GM13976 (cell line): ENCODE measurements at regions not wholly inside any gene's neighbourhood (a gene's known extent, or its start where the extent isn't known, plus 50 kb on each side); places are given as distances from the start of the nearest gene placed in this dataset.
"Not testable (repeated sequence)": the region's sequence is repeated elsewhere in the genome, so short reads cannot be mapped to it uniquely, and the experiment has no call there.

ENCODE experiments used
- DNase-seq: peaks from one replicate; pipeline ENCODE4 v3.0.0; 2012; ENCODE audit warnings: low spot score
- in situ Hi-C: fragments of 300-500 bp; cut with MboI; formaldehyde crosslinking; loops from one replicate; pipeline ENCODE4 v1.12.0; 2022; ENCODE audit warnings: low sequenced_read_pairs, mixed read lengths, inconsistent platforms; ENCODE audit not compliant: unreplicated experiment
- TF ChIP-seq, protein P1 (sequence below): IDR thresholded peaks from 2 replicates; pipeline ENCODE4 v1.5.1; 2012; ENCODE audit warnings: borderline replicate concordance, mild to moderate bottlenecking; ENCODE audit not compliant: insufficient read depth; ENCODE audit errors: extremely low read depth, missing control alignments, control extremely low read depth

DNA sequence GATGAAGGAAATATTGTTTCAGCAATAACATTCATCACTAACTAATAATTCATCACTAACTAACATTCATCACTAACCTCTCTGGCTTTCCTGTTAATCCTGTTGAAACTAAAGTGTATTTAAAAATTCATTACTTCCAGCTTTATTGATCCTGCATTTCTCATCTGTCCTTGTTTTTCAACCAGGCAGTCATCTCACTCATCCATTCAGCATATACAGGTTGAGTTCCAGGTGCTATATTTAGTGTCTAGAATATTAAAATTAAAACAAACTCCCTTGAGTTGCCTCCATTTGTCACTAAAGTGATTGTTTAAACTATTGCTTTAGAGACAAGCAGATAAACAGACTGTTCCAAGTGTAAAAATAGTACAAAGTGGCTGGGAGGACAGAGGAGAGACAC is 58.1 kb downstream of the ATXN7L3B start:
- TF ChIP-seq, protein P1, sequence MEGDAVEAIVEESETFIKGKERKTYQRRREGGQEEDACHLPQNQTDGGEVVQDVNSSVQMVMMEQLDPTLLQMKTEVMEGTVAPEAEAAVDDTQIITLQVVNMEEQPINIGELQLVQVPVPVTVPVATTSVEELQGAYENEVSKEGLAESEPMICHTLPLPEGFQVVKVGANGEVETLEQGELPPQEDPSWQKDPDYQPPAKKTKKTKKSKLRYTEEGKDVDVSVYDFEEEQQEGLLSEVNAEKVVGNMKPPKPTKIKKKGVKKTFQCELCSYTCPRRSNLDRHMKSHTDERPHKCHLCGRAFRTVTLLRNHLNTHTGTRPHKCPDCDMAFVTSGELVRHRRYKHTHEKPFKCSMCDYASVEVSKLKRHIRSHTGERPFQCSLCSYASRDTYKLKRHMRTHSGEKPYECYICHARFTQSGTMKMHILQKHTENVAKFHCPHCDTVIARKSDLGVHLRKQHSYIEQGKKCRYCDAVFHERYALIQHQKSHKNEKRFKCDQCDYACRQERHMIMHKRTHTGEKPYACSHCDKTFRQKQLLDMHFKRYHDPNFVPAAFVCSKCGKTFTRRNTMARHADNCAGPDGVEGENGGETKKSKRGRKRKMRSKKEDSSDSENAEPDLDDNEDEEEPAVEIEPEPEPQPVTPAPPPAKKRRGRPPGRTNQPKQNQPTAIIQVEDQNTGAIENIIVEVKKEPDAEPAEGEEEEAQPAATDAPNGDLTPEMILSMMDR = no peak
- in situ Hi-C loops = no loop called here
- DNase-seq = no peak

DNA sequence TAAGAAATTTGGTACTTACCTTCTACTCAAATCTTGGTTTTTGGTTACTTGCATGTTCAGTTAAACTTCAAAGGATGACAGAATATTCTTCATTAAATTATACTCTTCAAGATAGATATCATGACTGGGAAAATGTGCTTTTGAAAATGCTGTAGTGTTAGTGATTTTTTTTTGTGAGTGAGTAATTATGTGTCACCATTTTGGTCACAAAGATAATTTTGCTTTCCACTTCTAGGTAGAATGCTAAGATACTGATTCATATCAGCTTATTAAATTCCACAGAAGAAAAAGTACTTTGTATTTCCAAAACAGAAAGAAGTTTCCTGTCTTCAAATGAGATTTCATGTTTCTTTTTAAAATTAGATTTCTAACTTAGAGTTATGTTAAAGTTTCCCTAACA is 61.2 kb downstream of the ATXN7L3B start:
- TF ChIP-seq, protein P1 = no peak
- in situ Hi-C loops = no loop called here
- no peak for DNase-seq

DNA sequence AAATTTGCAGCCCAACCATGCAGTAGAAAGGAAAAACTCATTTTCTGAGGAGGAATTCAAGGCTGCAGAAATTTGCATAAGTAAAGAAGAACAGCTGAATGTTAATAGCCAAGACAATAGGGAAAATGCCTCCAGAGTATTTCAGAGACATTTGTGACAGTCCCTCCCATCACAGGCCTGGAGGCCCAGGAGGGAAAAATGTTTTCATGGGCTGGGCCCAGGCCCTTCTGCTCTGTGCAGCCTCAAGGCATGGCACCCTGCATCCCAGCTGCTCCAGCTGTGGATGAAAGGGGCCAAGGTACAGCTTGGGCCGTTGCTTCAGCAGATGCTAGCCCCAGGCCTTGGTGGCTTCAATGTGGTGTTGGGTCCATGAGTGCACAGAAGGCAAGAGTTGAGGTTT is 62.3 kb downstream of the ATXN7L3B start:
- TF ChIP-seq, protein P1 = no peak
- in situ Hi-C loops = no loop called here
- DNase-seq = no peak

DNA sequence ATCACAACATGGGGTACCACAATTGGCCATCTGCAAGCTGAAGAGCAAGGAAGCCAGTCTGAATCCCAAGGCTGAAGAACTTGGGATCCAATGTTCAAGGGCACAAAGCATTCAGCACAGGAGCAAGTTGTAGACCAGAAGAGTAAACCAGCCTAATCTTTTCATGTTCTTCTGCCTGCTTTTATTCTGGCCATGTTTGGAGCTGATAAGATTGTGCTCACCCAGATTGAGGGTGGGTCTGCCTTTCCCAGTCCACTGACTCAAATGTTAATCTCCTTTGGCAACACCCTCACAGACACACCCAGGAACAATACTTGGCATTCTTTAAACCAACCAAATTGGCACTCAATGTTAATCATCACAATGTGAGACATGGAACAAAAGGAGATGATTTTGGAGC is 63.2 kb downstream of the ATXN7L3B start:
- in situ Hi-C loops = not testable (repeated sequence)

DNA sequence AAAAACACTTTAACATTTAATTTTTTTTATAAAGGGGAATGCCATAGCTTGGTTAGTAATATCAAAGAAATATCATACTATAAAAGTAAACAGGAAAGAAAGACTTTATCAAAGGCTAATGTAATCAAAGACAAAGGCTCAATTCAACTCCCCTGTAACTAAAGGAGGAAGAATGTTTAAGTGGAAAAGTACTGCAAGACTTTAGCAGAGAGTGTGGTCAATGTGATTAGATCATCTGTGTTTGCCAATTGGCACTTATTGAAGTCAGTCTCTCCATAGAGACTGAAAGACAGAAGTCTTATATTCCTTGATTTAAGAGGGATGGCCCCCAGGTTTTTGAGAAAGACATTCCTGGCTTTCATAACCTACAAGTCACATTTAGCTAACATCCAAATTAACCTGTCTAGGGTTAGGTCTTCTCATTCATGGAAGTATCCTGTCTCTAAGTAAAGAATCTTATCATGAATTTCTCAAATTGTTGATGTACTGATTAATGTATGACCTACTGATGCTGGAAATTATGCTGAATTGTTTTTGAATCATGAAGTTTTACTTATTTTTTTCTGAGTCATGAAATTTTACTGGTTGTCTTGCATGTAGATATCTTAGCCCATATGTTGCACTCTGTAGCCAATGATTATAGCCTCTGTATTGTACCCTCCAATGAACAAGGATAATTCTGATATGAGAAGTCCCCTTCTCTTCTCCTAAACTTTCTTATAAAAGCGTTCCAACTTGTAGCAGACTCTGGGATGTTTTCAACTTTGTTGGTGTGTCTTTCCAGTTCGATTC is 65.4 kb downstream of the ATXN7L3B start:
- in situ Hi-C loops = no loop called here
- DNase-seq = no peak
- TF ChIP-seq, protein P1 = no peak

More for the DNA sequence above, 63.2 kb downstream of the ATXN7L3B start:
- not testable (repeated sequence) for DNase-seq

DNA sequence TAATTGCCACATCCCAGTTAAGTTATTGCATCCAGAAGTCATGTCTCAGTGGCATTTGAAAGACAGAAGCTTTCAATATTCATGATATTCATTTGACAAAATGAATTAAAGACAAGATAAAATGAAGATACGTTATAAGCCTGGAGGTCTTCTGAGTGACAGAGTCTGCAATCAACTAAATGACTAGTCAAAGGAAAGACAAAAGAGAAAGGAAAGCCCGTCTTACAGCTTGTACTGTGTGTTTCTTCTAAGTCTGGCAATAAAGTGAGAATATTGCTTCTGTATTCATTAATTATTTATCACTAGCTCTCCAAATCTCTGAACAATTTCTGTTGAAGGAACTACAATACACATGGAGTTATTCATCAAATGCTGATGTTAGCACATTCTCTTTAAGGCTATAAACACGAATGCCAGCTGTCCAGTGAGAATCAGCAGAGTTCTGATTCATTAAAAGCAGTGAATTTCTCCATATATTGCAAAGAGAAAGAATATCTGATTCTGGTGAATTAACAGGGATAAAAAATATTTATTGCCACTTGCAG is 70.7 kb downstream of the ATXN7L3B start:
- DNase-seq = no peak
- TF ChIP-seq, protein P1 = no peak
- in situ Hi-C loops = no loop called here

DNA sequence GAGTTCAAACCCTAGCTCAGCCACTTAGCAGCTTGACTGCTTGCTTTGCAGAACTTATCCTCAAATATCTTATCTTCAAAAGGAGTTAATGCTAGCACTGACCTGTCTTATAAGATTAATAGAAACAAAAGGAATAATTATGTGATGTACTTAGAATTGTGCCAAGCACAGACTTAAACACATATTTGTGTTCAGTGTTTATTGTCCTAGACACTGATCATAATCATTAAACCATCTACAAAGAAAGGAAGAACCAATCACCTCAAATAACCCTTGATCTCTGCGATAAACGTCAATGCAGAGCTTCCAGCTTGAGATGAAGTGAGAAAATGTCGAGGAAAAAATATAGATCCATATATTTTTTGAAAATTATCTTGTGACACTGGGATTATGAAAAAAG is 73.1 kb downstream of the ATXN7L3B start:
- in situ Hi-C loops = no loop called here
- no peak for DNase-seq
- TF ChIP-seq, protein P1 = no peak
